ENCODE measurements at regions not wholly inside any gene's neighbourhood (a gene's known extent, or its start where the extent isn't known, plus 50 kb on each side); places are given as distances from the start of the nearest gene placed in this dataset.

DNA sequence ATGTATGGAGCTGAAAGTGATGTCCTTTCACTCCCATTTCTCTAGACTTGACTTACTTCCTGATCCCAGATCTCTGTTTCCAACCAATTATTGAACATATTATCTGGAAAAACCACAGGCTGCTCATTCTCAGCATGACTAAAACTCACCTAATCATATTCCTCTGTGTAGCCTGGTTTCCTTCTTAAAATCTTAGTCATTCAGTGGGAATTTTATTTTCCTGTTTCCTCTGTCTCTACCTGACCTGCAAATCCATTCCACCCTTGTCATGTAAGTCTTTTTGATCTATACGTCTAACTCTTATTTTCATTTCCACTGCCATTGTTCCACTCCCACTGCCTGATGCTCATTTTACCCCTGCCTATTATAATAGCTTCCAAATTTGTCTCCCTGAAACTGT is 67.9 kb upstream of the APOBEC4 start:
- Histone ChIP-seq H3K4me2 (no peak overlapping the region), H3K27ac (no peak overlapping the region), H3K9ac (no peak overlapping the region), H3K4me3 (no peak overlapping the region), H4K20me1 (no peaks in the 10 kb centered on the region), H3K36me3 (no peaks in the 10 kb centered on the region; a peak in 1 of 22 replicates), H3K4me1 (no peaks in the 10 kb centered on the region), H3K9me3 (replicated peaks in 1 of 11) (peaks cover 0 to 11% (median 0%) of the 10 kb centered on the region in 11 experiments; a peak in 5 of 22 replicates), H3K27me3 (no peaks in the 10 kb centered on the region)
- no peak for TF ChIP-seq Cebpa-rat (IDR thresholded peaks at IDR 0.05)

DNA sequence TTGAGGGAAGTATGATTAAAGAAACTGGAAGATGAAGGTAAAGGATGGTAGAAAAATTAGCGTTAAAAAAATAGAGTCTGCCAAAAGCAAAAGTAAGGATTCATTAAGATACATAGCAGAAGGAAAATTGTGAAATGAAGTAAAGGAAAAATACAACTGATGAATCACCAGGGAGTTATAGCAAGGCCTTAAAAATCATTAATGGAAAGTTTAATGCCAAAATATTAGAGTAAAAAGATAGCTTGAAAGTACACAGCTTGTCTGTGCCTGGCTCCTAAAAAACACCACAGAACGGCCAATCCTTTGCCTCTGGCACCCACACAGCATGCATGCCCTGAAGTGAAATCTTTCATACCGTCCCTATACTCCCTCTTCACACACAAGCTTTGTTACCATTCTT is 66.9 kb upstream of the APOBEC4 start:
- H3K36me3 ChIP-seq, result no peaks in the 10 kb centered on the region; a peak in 1 of 22 replicates
- H3K4me2 ChIP-seq, result no peak overlapping the region
- TF ChIP-seq Cebpa-rat (IDR thresholded peaks at IDR 0.05), result no peak
- no peak overlapping the region for H3K4me3 ChIP-seq
- H3K27me3 ChIP-seq, result no peaks in the 10 kb centered on the region
- no peak overlapping the region for H3K9ac ChIP-seq
- H3K9me3 ChIP-seq (replicated peaks in 1 of 11), result peaks cover 0 to 11% (median 0%) of the 10 kb centered on the region in 11 experiments; a peak in 5 of 22 replicates
- H4K20me1 ChIP-seq, result no peaks in the 10 kb centered on the region
- H3K27ac ChIP-seq, result no peak overlapping the region
- H3K4me1 ChIP-seq, result no peaks in the 10 kb centered on the region

DNA sequence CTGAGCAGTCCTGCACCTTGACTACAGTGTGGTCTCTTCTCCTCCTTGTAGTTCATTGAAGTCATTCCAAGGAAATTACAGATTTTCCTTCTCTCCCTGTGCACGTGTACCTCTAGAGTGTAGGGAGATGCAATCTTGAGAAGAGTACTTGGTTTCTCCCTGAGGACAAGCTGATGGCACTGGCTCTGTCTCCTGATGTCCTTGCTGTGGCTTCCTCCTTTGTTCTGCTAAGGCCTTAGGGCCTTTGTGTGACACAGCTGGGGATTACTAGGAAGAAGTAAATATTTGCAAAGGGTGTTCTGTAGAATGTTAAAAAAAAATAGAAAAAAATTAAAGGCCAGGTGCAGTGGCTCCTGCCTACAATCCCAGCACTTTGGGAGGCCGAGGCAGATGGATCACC is 66.2 kb upstream of the APOBEC4 start:
- Histone ChIP-seq H3K4me3 (no peak overlapping the region), H3K36me3 (no peaks in the 10 kb centered on the region; a peak in 1 of 22 replicates), H4K20me1 (no peaks in the 10 kb centered on the region), H3K9me3 (replicated peaks in 1 of 11) (peaks cover 0 to 10% (median 0%) of the 10 kb centered on the region in 11 experiments; a peak in 5 of 22 replicates), H3K9ac (no peak overlapping the region), H3K27me3 (no peaks in the 10 kb centered on the region), H3K4me1 (no peaks in the 10 kb centered on the region), H3K4me2 (no peak overlapping the region), H3K27ac (no peak overlapping the region)
- no peak for TF ChIP-seq Cebpa-rat (IDR thresholded peaks at IDR 0.05)

DNA sequence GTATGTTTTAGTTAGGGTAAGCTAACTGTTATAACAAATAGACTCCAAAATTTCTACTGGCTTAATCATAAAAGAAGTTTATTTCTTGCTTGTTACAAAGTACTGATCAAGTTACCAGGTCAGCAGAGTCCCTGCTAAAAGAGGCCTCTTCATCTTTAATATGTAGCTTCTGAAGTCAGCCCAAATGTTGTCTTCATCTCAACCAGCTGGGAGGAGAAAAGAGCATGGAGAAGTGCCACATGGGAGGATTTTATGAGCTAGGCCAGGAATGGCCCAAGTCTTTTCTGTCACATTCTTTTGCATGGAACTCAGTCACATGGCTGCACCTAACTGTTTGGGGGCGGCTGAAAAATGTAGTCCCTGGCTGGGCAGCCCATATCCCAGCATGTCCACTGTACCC is 63.2 kb upstream of the APOBEC4 start:
- H3K9me3 ChIP-seq (replicated peaks in 1 of 11), result no peaks in the 10 kb centered on the region
- H3K4me3 ChIP-seq, result no peak overlapping the region

DNA sequence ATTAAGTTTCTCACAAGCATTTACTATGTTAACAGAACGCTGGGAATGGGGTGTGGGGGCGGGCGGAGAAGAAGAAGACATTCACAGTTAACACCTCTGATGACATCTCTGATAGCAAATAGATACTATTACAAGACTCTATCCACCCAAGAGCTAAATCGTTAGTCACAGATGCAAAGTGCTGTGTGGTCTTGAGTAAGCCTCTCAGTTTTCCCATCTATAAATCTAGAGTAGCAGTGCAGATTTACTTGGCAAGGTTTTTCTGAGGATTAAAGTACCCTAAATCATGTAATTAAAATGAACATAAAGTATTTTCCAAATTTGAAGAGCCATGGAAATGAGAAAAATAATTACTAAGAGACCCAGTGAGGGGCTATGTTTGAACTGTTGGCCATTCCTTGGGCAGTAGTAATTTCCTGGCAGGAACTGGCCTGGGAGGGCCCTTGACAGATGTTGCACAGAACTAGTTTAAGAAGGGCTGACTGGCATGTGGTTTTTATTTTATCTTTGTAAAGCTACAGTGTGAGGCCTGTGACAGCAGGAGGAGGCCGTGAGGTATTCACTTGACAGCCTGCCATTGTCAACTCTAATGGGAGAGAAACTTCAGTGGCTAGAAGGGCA is 58.7 kb upstream of the APOBEC4 start:
- no peak overlapping the region for H3K27ac ChIP-seq
- peaks cover 0 to 20% (median 4%) of the 10 kb centered on the region in 11 experiments; a peak in 8 of 22 replicates for H3K9me3 ChIP-seq (replicated peaks in 1 of 11)
- H3K9ac ChIP-seq, result no peak overlapping the region
- H4K20me1 ChIP-seq, result no peaks in the 10 kb centered on the region
- H3K4me3 ChIP-seq, result no peak overlapping the region
- no peaks in the 10 kb centered on the region; a peak in 1 of 22 replicates for H3K36me3 ChIP-seq
- no peaks in the 10 kb centered on the region for H3K27me3 ChIP-seq
- no peak overlapping the region for H3K4me2 ChIP-seq
- TF ChIP-seq Cebpa-rat (IDR thresholded peaks at IDR 0.05), result no peak
- H3K4me1 ChIP-seq, result peaks cover 0 to 2% (median under 1%) of the 10 kb centered on the region in 10 experiments; a peak in 9 of 20 replicates

More for the DNA sequence above, 63.2 kb upstream of the APOBEC4 start:
- no peaks in the 10 kb centered on the region for H3K36me3 ChIP-seq
- no peak for TF ChIP-seq Cebpa-rat (IDR thresholded peaks at IDR 0.05)
- H3K27me3 ChIP-seq, result no peaks in the 10 kb centered on the region
- no peak overlapping the region for H3K4me2 ChIP-seq
- no peak overlapping the region for H3K9ac ChIP-seq
- H3K4me1 ChIP-seq, result no peaks in the 10 kb centered on the region
- H3K27ac ChIP-seq, result no peak overlapping the region
- H4K20me1 ChIP-seq, result no peaks in the 10 kb centered on the region

DNA sequence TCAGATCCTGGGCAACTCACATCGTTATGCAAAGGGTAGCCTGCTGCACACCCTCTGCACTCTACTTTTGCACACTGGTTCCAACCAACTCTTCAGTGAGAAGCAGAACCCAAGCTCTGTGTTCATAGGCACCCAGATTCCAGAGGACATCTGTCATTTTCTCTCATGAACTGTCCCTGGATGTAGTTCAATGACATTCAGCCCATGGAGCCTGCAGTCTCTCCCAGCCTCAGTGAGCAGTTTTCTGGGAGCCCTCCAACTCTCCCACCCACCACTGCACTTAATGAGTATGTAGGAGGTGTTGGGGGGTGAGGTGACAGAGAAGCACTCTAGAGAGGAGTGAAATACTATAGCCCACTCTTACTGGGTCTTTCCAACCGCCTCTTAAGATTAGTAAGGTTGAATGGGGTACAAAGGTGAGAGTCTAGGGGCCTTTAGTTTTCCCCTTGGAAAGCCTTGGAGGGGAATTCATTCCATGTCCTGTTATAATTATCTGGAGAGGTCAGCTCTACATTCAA is 58.1 kb upstream of the APOBEC4 start:
- Histone ChIP-seq H4K20me1 (no peaks in the 10 kb centered on the region), H3K4me3 (no peak overlapping the region), H3K4me2 (no peak overlapping the region), H3K27ac (no peak overlapping the region), H3K9ac (no peak overlapping the region), H3K9me3 (replicated peaks in 1 of 11) (peaks cover 0 to 20% (median 4%) of the 10 kb centered on the region in 11 experiments; a peak in 8 of 22 replicates), H3K27me3 (no peaks in the 10 kb centered on the region), H3K4me1 (peaks cover 0 to 8% (median 6%) of the 10 kb centered on the region in 10 experiments; a peak in 10 of 20 replicates), H3K36me3 (no peaks in the 10 kb centered on the region; a peak in 1 of 22 replicates)
- no peak for TF ChIP-seq Cebpa-rat (IDR thresholded peaks at IDR 0.05)

DNA sequence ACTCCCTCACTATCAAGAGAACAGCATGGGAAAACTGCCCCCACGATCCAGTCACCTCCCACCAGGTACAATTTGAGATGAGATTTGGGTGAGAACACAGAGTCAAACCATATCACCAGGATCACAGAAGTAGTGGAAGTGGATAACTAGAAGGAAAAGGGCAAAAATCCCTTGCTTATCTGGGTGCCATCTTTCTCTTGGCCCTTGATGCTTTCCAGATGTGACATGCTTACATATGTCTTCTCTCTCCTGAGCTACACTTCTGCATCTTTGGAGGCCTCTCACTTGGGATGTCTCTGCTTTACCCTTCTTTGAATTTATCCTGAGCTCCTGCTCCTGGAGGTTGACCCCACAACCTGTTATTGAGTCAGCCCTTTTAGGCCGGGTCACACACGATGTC is 57.6 kb upstream of the APOBEC4 start:
- TF ChIP-seq Cebpa-rat (IDR thresholded peaks at IDR 0.05), result no peak
- peaks cover 0 to 9% (median 6%) of the 10 kb centered on the region in 10 experiments; a peak in 10 of 20 replicates for H3K4me1 ChIP-seq
- H3K4me3 ChIP-seq, result no peak overlapping the region
- H3K27me3 ChIP-seq, result no peaks in the 10 kb centered on the region
- H3K27ac ChIP-seq, result no peak overlapping the region
- H3K9me3 ChIP-seq (replicated peaks in 1 of 11), result peaks cover 0 to 20% (median 4%) of the 10 kb centered on the region in 11 experiments; a peak in 8 of 22 replicates
- no peak overlapping the region for H3K9ac ChIP-seq
- H3K4me2 ChIP-seq, result no peak overlapping the region
- H3K36me3 ChIP-seq, result no peaks in the 10 kb centered on the region; a peak in 1 of 22 replicates
- H4K20me1 ChIP-seq, result no peaks in the 10 kb centered on the region

DNA sequence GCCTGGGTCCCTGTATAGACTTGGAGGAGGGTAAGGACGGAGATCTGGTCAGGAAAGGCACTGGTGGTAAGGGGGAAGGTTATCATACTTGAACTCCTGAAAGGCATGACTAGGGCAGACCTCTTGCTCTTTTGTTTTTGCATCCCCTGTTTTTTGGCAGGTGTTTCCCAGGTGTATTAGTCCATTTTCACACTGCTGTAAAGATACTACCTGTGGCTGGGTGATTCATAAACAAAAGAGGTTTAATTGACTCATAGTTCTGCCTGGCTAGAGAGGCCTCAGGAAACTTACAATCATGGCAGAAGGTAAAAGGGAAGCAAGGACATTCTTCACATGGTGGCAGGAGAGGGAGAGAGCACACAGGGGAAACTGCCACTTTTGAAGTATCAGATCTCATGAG is 57.2 kb upstream of the APOBEC4 start:
- Histone ChIP-seq H3K27me3 (no peaks in the 10 kb centered on the region), H3K36me3 (no peaks in the 10 kb centered on the region; a peak in 1 of 22 replicates), H3K9me3 (replicated peaks in 1 of 11) (peaks cover 0 to 21% (median 4%) of the 10 kb centered on the region in 11 experiments; a peak in 9 of 22 replicates), H4K20me1 (no peaks in the 10 kb centered on the region), H3K27ac (no peak overlapping the region), H3K4me1 (peaks cover 0 to 9% (median 6%) of the 10 kb centered on the region in 10 experiments; a peak in 10 of 20 replicates), H3K9ac (no peak overlapping the region), H3K4me2 (no peak overlapping the region), H3K4me3 (no peak overlapping the region)
- no peak for TF ChIP-seq Cebpa-rat (IDR thresholded peaks at IDR 0.05)

DNA sequence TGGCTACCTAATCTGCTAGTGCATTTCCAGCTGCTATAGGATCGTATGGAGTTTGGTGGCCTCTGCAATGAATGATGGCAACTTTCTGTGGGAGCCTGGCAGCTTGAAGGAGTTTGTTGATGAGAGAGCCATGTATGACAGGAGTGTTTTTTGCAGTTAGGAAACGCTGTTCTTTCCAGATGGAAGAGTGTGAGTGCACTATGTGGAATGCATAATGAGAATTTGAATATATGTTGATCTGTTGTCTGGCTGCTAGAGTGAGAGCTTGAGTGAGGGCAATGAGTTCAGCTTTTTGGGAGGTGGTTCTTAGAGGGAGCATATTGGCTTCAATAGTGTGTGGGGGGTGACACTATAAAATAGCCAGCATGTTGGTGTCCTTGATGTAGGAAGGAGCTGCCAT is 51.0 kb upstream of the APOBEC4 start:
- Histone ChIP-seq H3K4me3 (no peak overlapping the region), H3K4me2 (no peak overlapping the region), H3K36me3 (peaks cover 0 to 9% (median 0%) of the 10 kb centered on the region in 11 experiments; a peak in 1 of 22 replicates), H3K9ac (no peak overlapping the region), H3K9me3 (replicated peaks in 1 of 11) (peaks cover 0 to 62% (median 21%) of the 10 kb centered on the region in 11 experiments; a peak in 17 of 22 replicates), H3K27me3 (no peaks in the 10 kb centered on the region), H3K4me1 (peaks cover 0 to 11% (median 6%) of the 10 kb centered on the region in 10 experiments; a peak in 11 of 20 replicates), H4K20me1 (no peaks in the 10 kb centered on the region), H3K27ac (no peak overlapping the region)
- TF ChIP-seq Cebpa-rat (IDR thresholded peaks at IDR 0.05), result no peak

All from BLaER1 treated with 17β-estradiol and CSF1 and Interleukin-3, amounts not matched to agents 10 nM and 100 nM (cell line).